ENCODE measurements at regions not wholly inside any gene's neighbourhood (a gene's known extent, or its start where the extent isn't known, plus 50 kb on each side); places are given as distances from the start of the nearest gene placed in this dataset.

GRCh38 chr22:23008896-23009295, 61.4 kb upstream of the GNAZ start:
- TF ChIP-seq, protein P1, sequence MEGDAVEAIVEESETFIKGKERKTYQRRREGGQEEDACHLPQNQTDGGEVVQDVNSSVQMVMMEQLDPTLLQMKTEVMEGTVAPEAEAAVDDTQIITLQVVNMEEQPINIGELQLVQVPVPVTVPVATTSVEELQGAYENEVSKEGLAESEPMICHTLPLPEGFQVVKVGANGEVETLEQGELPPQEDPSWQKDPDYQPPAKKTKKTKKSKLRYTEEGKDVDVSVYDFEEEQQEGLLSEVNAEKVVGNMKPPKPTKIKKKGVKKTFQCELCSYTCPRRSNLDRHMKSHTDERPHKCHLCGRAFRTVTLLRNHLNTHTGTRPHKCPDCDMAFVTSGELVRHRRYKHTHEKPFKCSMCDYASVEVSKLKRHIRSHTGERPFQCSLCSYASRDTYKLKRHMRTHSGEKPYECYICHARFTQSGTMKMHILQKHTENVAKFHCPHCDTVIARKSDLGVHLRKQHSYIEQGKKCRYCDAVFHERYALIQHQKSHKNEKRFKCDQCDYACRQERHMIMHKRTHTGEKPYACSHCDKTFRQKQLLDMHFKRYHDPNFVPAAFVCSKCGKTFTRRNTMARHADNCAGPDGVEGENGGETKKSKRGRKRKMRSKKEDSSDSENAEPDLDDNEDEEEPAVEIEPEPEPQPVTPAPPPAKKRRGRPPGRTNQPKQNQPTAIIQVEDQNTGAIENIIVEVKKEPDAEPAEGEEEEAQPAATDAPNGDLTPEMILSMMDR (IDR thresholded peaks at IDR 0.05), result no peak
- no peak for TF ChIP-seq POLR2A (IDR thresholded peaks at IDR 0.05)

All from body of pancreas (tissue), 4 donors.